Gastrocnemius medialis (tissue), 4 donors: ENCODE measurements at regions not wholly inside any gene's neighbourhood (a gene's known extent, or its start where the extent isn't known, plus 50 kb on each side); places are given as distances from the start of the nearest gene placed in this dataset.

Source experiments
- ATAC-seq, 2 donors: fragments of 150-250 bp; one replicate each; pipeline ENCODE4 v1.9.1; 2016
- DNase-seq, 2 donors: peaks; one replicate each; pipeline ENCODE4 v3.0.0-alpha.2; 2019
- H3K27ac ChIP-seq, 4 donors: fragments of 200-600 bp; sonication (generic); 1 replicate in 1 of 4; 2 replicates in 3 of 4; pipeline ENCODE4 v1.5.1; 2016 to 2018; ENCODE audit warnings: mild to moderate bottlenecking in 2 of 4, moderate library complexity in 1 of 4
- H3K27me3 ChIP-seq, 3 donors: fragments of 200-600 bp; sonication (generic) in 2 of 3; 1 replicate in 1 of 3; 2 replicates in 2 of 3; pipeline versions ENCODE4 v1.5.1 to v1.6.0; 2016 to 2019; ENCODE audit warnings: mild to moderate bottlenecking in 1 of 3, moderate library complexity in 1 of 3
- H3K36me3 ChIP-seq, 2 donors: fragments of 200-600 bp; sonication (generic) in 1 of 2; one replicate each; pipeline ENCODE4 v1.5.1; 2017 to 2018
- H3K4me1 ChIP-seq, 2 donors: fragments of 200-600 bp; sonication (generic) in 1 of 2; one replicate each; pipeline ENCODE4 v1.5.1; 2016 to 2017; ENCODE audit warnings: mild to moderate bottlenecking in 2 of 2
- H3K4me3 ChIP-seq, 4 donors: fragments of 200-600 bp; sonication (generic) in 3 of 4; 1 replicate in 1 of 4; 2 replicates in 3 of 4; pipeline ENCODE4 v1.5.1; 2016 to 2019; ENCODE audit warnings: mild to moderate bottlenecking in 2 of 4
- H3K9me3 ChIP-seq, 3 donors: fragments of 200-600 bp; sonication (generic) in 2 of 3; 1 replicate in 1 of 3; 2 replicates in 2 of 3; pipeline ENCODE4 v1.5.1; 2016 to 2019
- POLR2A ChIP-seq, 2 donors: fragments of 450-650 bp; IDR thresholded peaks; one replicate each; pipeline ENCODE4 v1.6.1; 2017; ENCODE audit warnings: antibody characterized with exemption in 2 of 2, mild to moderate bottlenecking in 2 of 2, moderate library complexity in 2 of 2
- in situ Hi-C, 4 donors: fragments of 200-750 bp; cut with MboI; loops; one replicate each; pipeline versions ENCODE4 v1.15.0 to v1.8.0; 2017; ENCODE audit warnings: low sequenced_read_pairs in 4 of 4
- intact Hi-C: fragments of 100-400 bp; cut with DNase I; formaldehyde crosslinking; loops from one replicate; pipeline ENCODE4 v1.15.1; 2023; ENCODE audit warnings: low total_unique reads
- microRNA counts, 2 donors: library from miRNA; unstranded; fragments of <30 nt; microRNA quantifications; one replicate each; lab custom pipeline; 2016
- microRNA-seq, 2 donors: library from miRNA; unstranded; fragments of <30 nt; microRNA quantifications; one replicate each; pipeline ENCODE4, GENCODE V29; 2016; ENCODE audit warnings: borderline replicate concordance in 2 of 2
- TF ChIP-seq, protein P1 (sequence below), 5 experiments: fragments of 450-650 bp in 3 of 5; fragments of 200-600 bp in 2 of 5; sonication (generic) in 2 of 5; IDR thresholded peaks in 4 of 5; conservative IDR thresholded peaks in 1 of 5; 1 replicate in 4 of 5; 2 replicates in 1 of 5; pipeline ENCODE4 v1.5.1; 2016 to 2019; ENCODE audit warnings: antibody characterized with exemption in 5 of 5, mild to moderate bottlenecking in 3 of 5, moderate library complexity in 3 of 5

DNA sequence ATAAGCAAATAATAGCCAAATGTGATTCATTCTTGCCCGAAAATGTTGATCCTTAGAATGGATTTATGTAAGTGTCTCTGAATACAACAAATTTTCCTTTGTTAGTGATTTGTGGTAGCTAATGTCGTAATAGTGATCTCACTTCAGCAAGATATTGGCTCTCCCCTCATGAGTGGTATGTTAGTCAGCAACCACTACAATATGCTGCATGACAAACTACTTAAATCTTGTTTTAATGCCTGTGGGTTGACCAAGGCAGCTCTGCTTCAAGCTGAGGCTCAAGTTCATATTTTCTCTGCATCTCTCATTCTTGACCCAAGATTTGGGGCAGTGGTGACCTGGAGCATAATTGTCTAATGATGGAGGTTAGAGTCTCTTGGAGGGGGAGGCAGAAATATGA, 49.8 kb upstream of the GALNT15 start:
- Histone ChIP-seq H3K36me3 (no peaks in the 10 kb centered on the region), H3K27me3 (no peaks in the 10 kb centered on the region), H3K9me3 (no peaks in the 10 kb centered on the region), H3K4me1 (peaks cover 24 to 25% of the 10 kb centered on the region in 2 donors), H3K27ac (no peak overlapping the region), H3K4me3 (no peak overlapping the region)
- intact Hi-C loops (no loop called here), in situ Hi-C loops (no loop called here)
- no peak for DNase-seq
- no peak for TF ChIP-seq POLR2A (IDR thresholded peaks at IDR 0.05)
- TF ChIP-seq, protein P1, sequence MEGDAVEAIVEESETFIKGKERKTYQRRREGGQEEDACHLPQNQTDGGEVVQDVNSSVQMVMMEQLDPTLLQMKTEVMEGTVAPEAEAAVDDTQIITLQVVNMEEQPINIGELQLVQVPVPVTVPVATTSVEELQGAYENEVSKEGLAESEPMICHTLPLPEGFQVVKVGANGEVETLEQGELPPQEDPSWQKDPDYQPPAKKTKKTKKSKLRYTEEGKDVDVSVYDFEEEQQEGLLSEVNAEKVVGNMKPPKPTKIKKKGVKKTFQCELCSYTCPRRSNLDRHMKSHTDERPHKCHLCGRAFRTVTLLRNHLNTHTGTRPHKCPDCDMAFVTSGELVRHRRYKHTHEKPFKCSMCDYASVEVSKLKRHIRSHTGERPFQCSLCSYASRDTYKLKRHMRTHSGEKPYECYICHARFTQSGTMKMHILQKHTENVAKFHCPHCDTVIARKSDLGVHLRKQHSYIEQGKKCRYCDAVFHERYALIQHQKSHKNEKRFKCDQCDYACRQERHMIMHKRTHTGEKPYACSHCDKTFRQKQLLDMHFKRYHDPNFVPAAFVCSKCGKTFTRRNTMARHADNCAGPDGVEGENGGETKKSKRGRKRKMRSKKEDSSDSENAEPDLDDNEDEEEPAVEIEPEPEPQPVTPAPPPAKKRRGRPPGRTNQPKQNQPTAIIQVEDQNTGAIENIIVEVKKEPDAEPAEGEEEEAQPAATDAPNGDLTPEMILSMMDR (IDR thresholded peaks at IDR 0.05 in 4 of 5, conservative IDR thresholded peaks at IDR 0.05 in 1 of 5), result no peak
- ATAC-seq, result no peak

MicroRNAs encoded in the stretch of these regions (microRNA counts, 767-probe panel; counts per million panel counts)
- 356 to 448 counts per million in 2 donors for microRNA hsa-miR-563 (lab: Ali Mortazavi, UCI)

Small RNA genes in the stretch of these regions (microRNA-seq; reads per million reads assigned to microRNA genes)
- 0 reads per million in 2 donors for gene MIR563
